SK-N-MC (cell line): ENCODE measurements at regions not wholly inside any gene's neighbourhood (a gene's known extent, or its start where the extent isn't known, plus 50 kb on each side); places are given as distances from the start of the nearest gene placed in this dataset.

ENCODE experiments used
- EZH2 ChIP-seq: fragments of 200-600 bp; sonication (generic); IDR thresholded peaks from one replicate; pipeline ENCODE4 v1.6.1; 2017; ENCODE audit warnings: antibody characterized with exemption
- POLR2AphosphoS5 ChIP-seq: IDR thresholded peaks from 2 replicates; pipeline ENCODE4 v1.6.1; 2012; ENCODE audit warnings: mild to moderate bottlenecking, low read depth, low read length, borderline replicate concordance

DNA sequence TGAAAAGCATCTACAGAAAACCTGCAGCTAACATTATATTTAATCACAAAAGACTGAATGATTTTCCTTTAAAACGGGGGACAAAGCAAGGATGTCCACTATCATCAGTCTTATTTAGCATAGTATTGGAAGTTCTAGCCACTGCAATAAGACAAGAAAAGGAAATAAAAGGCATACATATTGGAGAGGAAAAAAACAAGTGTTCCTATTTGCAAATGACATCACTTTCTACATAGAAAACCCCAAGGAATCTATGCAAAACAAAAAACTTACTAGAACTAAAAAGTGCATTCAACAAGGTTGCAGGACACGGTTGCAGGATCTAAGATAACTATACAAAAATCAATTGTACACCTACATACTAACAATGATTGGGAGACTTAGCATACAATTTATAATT lies 101.6 kb upstream of the MEF2A start:
- TF ChIP-seq EZH2 (no peak), POLR2AphosphoS5 (no peak)
